Heart right ventricle (tissue), 16 donors: ENCODE measurements at regions not wholly inside any gene's neighbourhood (a gene's known extent, or its start where the extent isn't known, plus 50 kb on each side); places are given as distances from the start of the nearest gene placed in this dataset.
A peak's percentile ranks its signal among the peaks of the same experiment; 100 is the strongest.

Experiments used
- ATAC-seq, 8 donors: fragments of 200-7000 bp; cut with Tn5 transposase; one replicate each; pipeline ENCODE4 v1.9.1; 2020; ENCODE audit warnings: mild to moderate bottlenecking in 8 of 8, moderate library complexity in 8 of 8, moderate number of reproducible peaks in 1 of 8
- DNase-seq, 2 donors: peaks; one replicate each; pipeline ENCODE4 v3.0.0-alpha.2; 2020
- H3K27ac ChIP-seq, 10 donors: fragments of 200-600 bp; sonication (generic) in 2 of 10; one replicate each; pipeline versions ENCODE4 v1.5.0 to v1.8.0; 2020 to 2022; ENCODE audit warnings: mild to moderate bottlenecking in 3 of 10
- H3K27me3 ChIP-seq, 7 donors: fragments of 200-600 bp; one replicate each; pipeline ENCODE4 v1.8.0; 2021 to 2022; ENCODE audit warnings: mild to moderate bottlenecking in 2 of 7
- H3K36me3 ChIP-seq, 9 donors: fragments of 200-600 bp; sonication (generic) in 1 of 9; one replicate each; pipeline versions ENCODE4 v1.5.0 to v1.8.0; 2020 to 2022; ENCODE audit warnings: mild to moderate bottlenecking in 2 of 9
- H3K4me1 ChIP-seq, 9 donors: fragments of 200-600 bp; sonication (generic) in 1 of 9; one replicate each; pipeline versions ENCODE4 v1.5.0 to v1.8.0; 2020 to 2022; ENCODE audit warnings: mild to moderate bottlenecking in 4 of 9
- H3K4me3 ChIP-seq, 10 donors: fragments of 200-600 bp; sonication (generic) in 2 of 10; one replicate each; pipeline versions ENCODE4 v1.5.0 to v1.8.0; 2020 to 2022; ENCODE audit warnings: mild to moderate bottlenecking in 7 of 10, moderate library complexity in 2 of 10
- H3K9me3 ChIP-seq, 11 donors: fragments of 200-600 bp in 10 of 11; sonication (generic) in 2 of 11; one replicate each; pipeline versions ENCODE4 v1.5.0 to v1.8.0; 2013 to 2022; ENCODE audit warnings: mild to moderate bottlenecking in 2 of 11, control low read depth in 1 of 11, moderate library complexity in 1 of 11
- CTCF ChIP-seq, 9 donors: fragments of 200-600 bp; sonication (generic) in 2 of 9; IDR thresholded peaks; one replicate each; pipeline versions ENCODE4 v1.5.0 to v1.8.0; 2021 to 2022; ENCODE audit warnings: antibody characterized with exemption in 9 of 9, mild to moderate bottlenecking in 5 of 9, moderate library complexity in 1 of 9
- WGBS, 2 donors: extraction: QIAGEN DNeasy Blood & Tissue Kit; methylation state at CpG; one replicate each; pipeline ENCODE4 v1.1.7; 2013; ENCODE audit warnings: inconsistent platforms in 1 of 2; 5-methylcytosine and 5-hydroxymethylcytosine counted together
- intact Hi-C, 10 donors: fragments of 100-400 bp; cut with DNase I; formaldehyde crosslinking; loops; one replicate each; pipeline versions ENCODE4 v1.11.1 to v1.14.2; 2022
- donor health status: Arrhythmogenic right ventricular cardiomyopathy.
- donor health status: ischemic (EF 13 %, LVEDD 7.1; RV severe dilation, severe dysfunction).
- donor health status: healthy with polysubstance abuse.
- donor health status: DM: no; HTN: yes; CAD: no.
- donor health status: DM: no; HTN: no; CAD: no.
- donor health status: ischemic (EF 25% LVEDD 6.9; RV normal size, moderate dysfunction).
- donor health status: ischemic (EF 25% LVEDD 5.7; RV mildly dilated, moderate dysfunction).
- donor health status: healthy.
- donor health status: DM: yes; HTN: yes; CAD: no.
- donor health status: Ischemic cardiomyopathy.
- donor health status: ischemic (EF 35%, LVEDD 5.7; RV mildly dilated, moderate dysfunction).
- donor health status: nonischemic (EF 11% LVEDD 7.7; RV severe dilation, severe dysfunction).
- donor health status: DM: yes; HTN: yes; CAD: no.
- donor health status: PGD.
- donor health status: ischemic (EF 29% LVEDD 5.4; RV normal size, mild dysfunction).
- donor health status: nonischemic (EF 23%, LVEDD 6.1; RV moderate dilation, normal function).

DNA sequence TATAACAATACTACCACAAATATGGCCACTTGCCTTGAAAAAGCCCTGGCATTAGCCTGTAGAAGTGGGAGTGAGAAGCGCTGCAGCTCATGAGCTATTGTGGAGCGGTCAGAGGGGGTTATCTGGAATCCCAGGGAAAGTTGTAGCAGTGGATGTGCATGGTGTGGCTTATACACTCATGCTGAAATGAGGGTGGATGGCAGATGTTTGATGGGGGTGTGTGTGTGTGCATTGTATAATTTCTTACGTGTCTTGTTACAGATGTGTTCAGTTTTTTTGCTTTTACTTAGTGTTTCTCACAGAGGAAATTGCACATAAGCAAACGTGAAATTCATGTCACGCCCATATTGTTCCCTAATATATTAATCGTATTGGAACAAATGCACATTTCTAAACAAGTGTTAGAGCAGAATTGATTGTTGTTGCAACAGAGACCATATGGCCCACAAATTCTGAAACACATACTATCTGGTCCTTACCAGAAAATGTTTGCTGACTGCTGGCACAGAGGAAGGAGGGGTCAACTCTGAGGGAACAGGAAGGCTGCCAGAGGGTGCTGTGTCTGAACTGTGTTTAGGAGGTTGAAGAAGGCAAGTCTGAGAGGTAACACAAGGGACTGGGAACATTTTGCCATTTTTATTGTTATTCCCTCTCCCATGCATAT, 200.0 kb upstream of the CFAP20DC start:
- Histone ChIP-seq H3K27ac (no peak overlapping the region), H3K27me3 (no peaks in the 10 kb centered on the region), H3K9me3 (no peaks in the 10 kb centered on the region), H3K36me3 (no peaks in the 10 kb centered on the region), H3K4me1 (peaks cover 0 to 29% (median 19%) of the 10 kb centered on the region in 9 donors), H3K4me3 (no peak overlapping the region)
- intact Hi-C loops = no loop called here
- 69 to 82% methylated on average over 6 of the region's 6 CpGs for WGBS, 2 donors
- TF ChIP-seq CTCF (IDR thresholded peaks at IDR 0.05) = no peak
- DNase-seq = no peak
- no peak for ATAC-seq

DNA sequence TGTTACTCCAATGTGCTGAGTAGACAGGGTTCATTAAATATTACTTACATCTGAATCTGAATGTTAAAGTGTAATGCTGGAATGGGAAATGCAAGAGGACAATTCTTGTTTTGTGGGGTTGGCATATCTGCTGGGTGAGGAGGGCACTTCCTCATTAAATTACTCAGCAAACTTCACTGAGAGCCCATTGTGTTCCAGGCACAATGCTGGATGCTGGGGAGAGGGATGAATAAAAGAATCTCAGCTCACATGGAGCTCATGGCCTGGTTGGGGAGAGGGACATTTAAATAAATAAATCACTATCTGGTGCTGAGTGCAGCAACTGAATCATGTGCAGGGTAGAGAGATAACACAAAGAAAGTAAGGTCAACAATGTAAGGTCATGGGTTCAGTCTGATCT, 199.2 kb upstream of the CFAP20DC start:
- Histone ChIP-seq H3K36me3 (no peaks in the 10 kb centered on the region), H3K27me3 (no peaks in the 10 kb centered on the region), H3K4me3 (no peak overlapping the region), H3K9me3 (no peaks in the 10 kb centered on the region), H3K4me1 (peaks cover 0 to 30% (median 19%) of the 10 kb centered on the region in 9 donors), H3K27ac (no peak overlapping the region)
- no peak for DNase-seq
- intact Hi-C loops = no loop called here
- no peak for TF ChIP-seq CTCF (IDR thresholded peaks at IDR 0.05)
- ATAC-seq = peak in 1 of 8 donors; percentile 21

GRCh38 chr3:59247402-59247841, 197.6 kb upstream of the CFAP20DC start:
- ATAC-seq = no peak
- no peak for DNase-seq

DNA sequence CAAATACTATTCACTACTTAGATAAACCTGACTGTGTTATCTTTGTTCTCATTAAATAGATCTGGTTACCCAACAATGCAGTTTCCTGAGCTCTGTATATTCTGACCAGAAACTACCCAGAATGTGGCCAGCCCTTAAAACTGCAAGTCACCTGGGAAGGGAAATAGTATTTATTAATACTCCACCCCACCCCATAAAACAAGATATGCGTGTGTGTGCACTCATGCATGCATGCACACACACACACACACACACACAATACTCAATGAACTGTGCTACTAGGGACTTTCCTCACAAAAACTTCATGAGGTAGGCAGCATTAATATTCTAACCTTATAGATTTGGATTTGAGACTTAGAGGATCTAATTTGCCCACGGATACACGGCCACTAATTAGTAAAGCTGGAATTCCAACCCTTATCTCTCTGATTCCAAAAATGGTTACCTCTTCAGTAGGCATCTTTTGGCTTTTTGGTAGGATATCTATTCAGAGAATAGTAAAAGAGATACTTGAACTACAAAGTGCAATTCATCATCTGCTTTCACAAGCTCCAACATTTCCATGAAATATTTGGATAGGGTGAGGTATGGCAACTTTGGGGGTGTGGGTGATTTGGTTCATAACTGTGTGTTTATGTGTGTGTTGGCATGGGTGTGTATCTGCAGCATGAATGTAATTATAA, 197.0 kb upstream of the CFAP20DC start:
- whole genome bisulfite sequencing, 2 donors = 48 to 64% methylated on average over 3 of the region's 3 CpGs
- DNase-seq = no peak
- intact Hi-C loops = no loop called here
- H3K4me1 ChIP-seq = peaks cover 0 to 30% (median 19%) of the 10 kb centered on the region in 9 donors
- H3K27ac ChIP-seq = no peak overlapping the region
- no peaks in the 10 kb centered on the region for H3K27me3 ChIP-seq
- H3K36me3 ChIP-seq = no peaks in the 10 kb centered on the region
- no peak overlapping the region for H3K4me3 ChIP-seq
- ATAC-seq = no peak
- no peaks in the 10 kb centered on the region for H3K9me3 ChIP-seq
- no peak for TF ChIP-seq CTCF (IDR thresholded peaks at IDR 0.05)

More at GRCh38 chr3:59247402-59247841, 197.6 kb upstream of the CFAP20DC start:
- H3K27ac ChIP-seq = no peak overlapping the region
- H3K4me1 ChIP-seq = peaks cover 0 to 30% (median 19%) of the 10 kb centered on the region in 9 donors
- no peak overlapping the region for H3K4me3 ChIP-seq
- no peaks in the 10 kb centered on the region for H3K36me3 ChIP-seq
- no peak for TF ChIP-seq CTCF (IDR thresholded peaks at IDR 0.05)
- intact Hi-C loops = no loop called here
- no peaks in the 10 kb centered on the region for H3K27me3 ChIP-seq
- H3K9me3 ChIP-seq = no peaks in the 10 kb centered on the region
- 75 to 78% methylated on average over 3 of the region's 3 CpGs for WGBS, 2 donors
